SK-N-SH (cell line): ENCODE measurements at regions not wholly inside any gene's neighbourhood (a gene's known extent, or its start where the extent isn't known, plus 50 kb on each side); places are given as distances from the start of the nearest gene placed in this dataset.

ENCODE experiments used
- CTCF ChIA-PET: fragments of 300-600, 350-600 bp; formaldehyde crosslinking; extraction: SDS; loops from one replicate; lab custom pipeline; 2021; lab: Yijun Ruan, JAX
- POLR2A ChIA-PET: fragments of 350-600 bp; sonication (Branson Sonifier 250); formaldehyde crosslinking; extraction: SDS; loops from one replicate; lab custom pipeline; 2020; ENCODE audit warnings: antibody characterized with exemption, inconsistent platforms; lab: Yijun Ruan, JAX
- DNase-seq: peaks from one replicate; pipeline ENCODE4 v3.0.0; 2012
- H2AFZ ChIP-seq: fragments of 200-600 bp; sonication (generic); 2 replicates; pipeline ENCODE4 v1.8.1; 2016; ENCODE audit warnings: antibody characterized with exemption, mild to moderate bottlenecking, low read depth
- H3F3A ChIP-seq: fragments of 200-600 bp; sonication (generic); replicated peaks from 2 replicates; pipeline ENCODE3; 2016; ENCODE audit warnings: antibody characterized with exemption, mild to moderate bottlenecking; ENCODE audit not compliant: insufficient read depth
- H3K27ac ChIP-seq, 2 experiments: fragments of 200-500 bp in 1 of 2; fragments of 200-600 bp in 1 of 2; sonication (Bioruptor generic) in 1 of 2; sonication (generic), shearing (Covaris generic) in 1 of 2; 2 replicates each; pipeline versions ENCODE4 v1.5.1 to v1.6.1; 2014 to 2016; ENCODE audit warnings: low read depth in 2 of 2, inconsistent platforms in 1 of 2, low read length in 1 of 2, mild to moderate bottlenecking in 1 of 2, mixed read lengths in 1 of 2
- H3K27me3 ChIP-seq: fragments of 200-600 bp; sonication (generic), shearing (Covaris generic); 2 replicates; pipeline ENCODE4 v1.6.1; 2016; ENCODE audit warnings: mixed run types; ENCODE audit not compliant: insufficient read depth
- H3K36me3 ChIP-seq, 2 experiments: fragments of 200-500 bp in 1 of 2; fragments of 200-600 bp in 1 of 2; sonication (Bioruptor generic) in 1 of 2; sonication (generic) in 1 of 2; replicated peaks in 1 of 2; 2 replicates each; pipeline versions ENCODE3 to v1.5.1; 2014 to 2016; ENCODE audit warnings: low read length in 1 of 2, mild to moderate bottlenecking in 1 of 2; ENCODE audit not compliant: insufficient read depth in 2 of 2, control insufficient read depth in 1 of 2
- H3K4me1 ChIP-seq, 2 experiments: fragments of 200-500 bp in 1 of 2; fragments of 200-600 bp in 1 of 2; sonication (Bioruptor generic) in 1 of 2; sonication (generic), shearing (Covaris generic) in 1 of 2; 2 replicates each; pipeline versions ENCODE4 v1.5.1 to v1.6.1; 2014 to 2016; ENCODE audit warnings: low read depth in 1 of 2, low read length in 1 of 2, mixed run types in 1 of 2; ENCODE audit not compliant: insufficient read depth in 2 of 2, control insufficient read depth in 1 of 2
- H3K4me2 ChIP-seq: fragments of 200-600 bp; sonication (generic), shearing (Covaris generic); 2 replicates; pipeline ENCODE4 v1.6.1; 2017; ENCODE audit warnings: mixed run types
- H3K4me3 ChIP-seq, 2 experiments: fragments of 200-500 bp in 1 of 2; fragments of 200-600 bp in 1 of 2; sonication (Bioruptor generic) in 1 of 2; sonication (generic), shearing (Covaris generic) in 1 of 2; 2 replicates each; pipeline versions ENCODE4 v1.5.1 to v1.8.1; 2014 to 2016; ENCODE audit warnings: low read depth in 2 of 2, inconsistent platforms in 1 of 2, low read length in 1 of 2, mild to moderate bottlenecking in 1 of 2, mixed read lengths in 1 of 2, moderate library complexity in 1 of 2
- H3K79me2 ChIP-seq: fragments of 200-600 bp; sonication (generic); 2 replicates; pipeline ENCODE4 v1.8.1; 2017; ENCODE audit warnings: mild to moderate bottlenecking; ENCODE audit not compliant: insufficient read depth
- H3K9ac ChIP-seq: fragments of 200-600 bp; sonication (generic); 2 replicates; pipeline ENCODE4 v1.6.1; 2017; ENCODE audit warnings: mixed run types
- H3K9me2 ChIP-seq: fragments of 200-600 bp; sonication (generic); 2 replicates; pipeline ENCODE4 v1.6.1; 2017; ENCODE audit warnings: mixed run types
- H3K9me3 ChIP-seq: fragments of 200-600 bp; sonication (generic); 2 replicates; pipeline ENCODE4 v1.6.1; 2017; ENCODE audit warnings: mixed run types, mild to moderate bottlenecking, moderate library complexity
- H4K20me1 ChIP-seq: fragments of 200-600 bp; sonication (generic); 2 replicates; pipeline ENCODE4 v1.6.1; 2017; ENCODE audit warnings: mild to moderate bottlenecking, mixed run types; ENCODE audit not compliant: insufficient read depth
- CHD2 ChIP-seq: fragments of 150-350 bp; IDR thresholded peaks from 2 replicates; pipeline ENCODE4 v1.6.1; 2018; ENCODE audit warnings: low read length; ENCODE audit not compliant: partially characterized antibody
- CTCF ChIP-seq: fragments of 200-600 bp; sonication (generic); IDR thresholded peaks from 2 replicates; pipeline ENCODE4 v1.6.1; 2017; ENCODE audit warnings: antibody characterized with exemption, mild to moderate bottlenecking, moderate library complexity
- EP300 ChIP-seq, 2 experiments: IDR thresholded peaks; 2 replicates each; pipeline versions ENCODE4 v1.4.0 to v1.6.1; 2012; ENCODE audit warnings: borderline replicate concordance in 1 of 2, low read depth in 1 of 2, low read length in 1 of 2
- EZH2phosphoT487 ChIP-seq: fragments of 200-600 bp; sonication (generic); IDR thresholded peaks from 2 replicates; pipeline ENCODE4 v1.6.1; 2017; ENCODE audit warnings: low read depth, mixed run types, mild to moderate bottlenecking, antibody characterized with exemption, moderate library complexity, borderline replicate concordance
- FOXJ3 ChIP-seq: sonication (generic); formaldehyde crosslinking; IDR thresholded peaks from 2 replicates; pipeline ENCODE4 v1.5.1; 2020; ENCODE audit warnings: mild to moderate bottlenecking, missing genetic modification reagents
- FOXM1 ChIP-seq: IDR thresholded peaks from 2 replicates; pipeline ENCODE4 v1.4.0; 2012; ENCODE audit warnings: low read depth, mild to moderate bottlenecking
- GABPA ChIP-seq: IDR thresholded peaks from 2 replicates; pipeline ENCODE4 v1.4.0; 2012; ENCODE audit warnings: low read depth, mild to moderate bottlenecking
- GATA2 ChIP-seq: sonication (generic); formaldehyde crosslinking; IDR thresholded peaks from 2 replicates; pipeline ENCODE4 v1.5.0; 2020; ENCODE audit warnings: mild to moderate bottlenecking, missing genetic modification reagents
- IRF3 ChIP-seq: fragments of 150-350 bp; IDR thresholded peaks from 2 replicates; pipeline ENCODE4 v1.6.1; 2016; ENCODE audit warnings: mild to moderate bottlenecking, low read depth, low read length
- MAX ChIP-seq: IDR thresholded peaks from 2 replicates; pipeline ENCODE4 v1.4.0; 2012; ENCODE audit warnings: low read depth
- MEF2A ChIP-seq: IDR thresholded peaks from 2 replicates; pipeline ENCODE4 v1.4.0; 2012; ENCODE audit warnings: low read depth, borderline replicate concordance
- NRF1 ChIP-seq: IDR thresholded peaks from 2 replicates; pipeline ENCODE4 v1.6.1; 2012; ENCODE audit warnings: low read depth, mild to moderate bottlenecking, low read length
- PBX3 ChIP-seq: IDR thresholded peaks from 2 replicates; pipeline ENCODE4; 2012
- RAD21 ChIP-seq: IDR thresholded peaks from 2 replicates; pipeline ENCODE4 v1.6.1; 2012; ENCODE audit warnings: mild to moderate bottlenecking, low read length
- RFX5 ChIP-seq: IDR thresholded peaks from 2 replicates; pipeline ENCODE4 v1.6.1; 2012; ENCODE audit warnings: mild to moderate bottlenecking, improper control_type of control experiment, low read length
- SIN3A ChIP-seq: IDR thresholded peaks from 2 replicates; pipeline ENCODE4 v1.6.1; 2012; ENCODE audit warnings: low read depth, mild to moderate bottlenecking, low read length, moderate library complexity, borderline replicate concordance
- SMC3 ChIP-seq: IDR thresholded peaks from 2 replicates; pipeline ENCODE4 v1.6.1; 2012; ENCODE audit warnings: low read depth, low read length, improper control_type of control experiment
- TAF1 ChIP-seq: IDR thresholded peaks from 2 replicates; pipeline ENCODE4 v1.6.1; 2012; ENCODE audit warnings: low read depth, mild to moderate bottlenecking, low read length, moderate library complexity, borderline replicate concordance
- TCF12 ChIP-seq: IDR thresholded peaks from 2 replicates; pipeline ENCODE4 v1.4.0; 2012
- YY1 ChIP-seq: IDR thresholded peaks from 2 replicates; pipeline ENCODE4 v1.4.0; 2012; ENCODE audit warnings: low read depth, mild to moderate bottlenecking
- WGBS: methylation state at CpG from one replicate; pipeline ENCODE4 v1.1.6; 2017; ENCODE audit warnings: low lambda C conversion rate; 5-methylcytosine and 5-hydroxymethylcytosine counted together

GRCh38 chr10:47182934-47183703, 116.9 kb upstream of the GDF10 start:
- POLR2A ChIA-PET = no interaction called here
- no peaks in the 10 kb centered on the region for H3K9me3 ChIP-seq
- TF ChIP-seq NRF1 = no peak
- TF ChIP-seq MAX = no peak
- TF ChIP-seq GATA2 (CRISPR knock-in tag) = no peak
- TF ChIP-seq FOXM1 = no peak
- no peak for TF ChIP-seq YY1
- TF ChIP-seq MEF2A = no peak
- TF ChIP-seq CHD2 = no peak
- TF ChIP-seq RFX5 = no peak
- no peak for TF ChIP-seq RAD21
- TF ChIP-seq PBX3 = no peak
- TF ChIP-seq CTCF = no peak
- no peak for TF ChIP-seq EZH2phosphoT487
- TF ChIP-seq, all 33 proteins: peak for 0
- H3K9me2 ChIP-seq = no peaks in the 10 kb centered on the region
- no peak overlapping the region for H3K9ac ChIP-seq
- H3K79me2 ChIP-seq = no peaks in the 10 kb centered on the region
- WGBS = 73% methylated on average over 10 of the region's 11 CpGs
- DNase-seq = no peak
- H3K27ac ChIP-seq = no peak overlapping the region; a peak in 1 of 4 replicates
- no peaks in the 10 kb centered on the region for H4K20me1 ChIP-seq
- H3K4me2 ChIP-seq = no peak overlapping the region
- no peak overlapping the region for H2AFZ ChIP-seq
- no peaks in the 10 kb centered on the region for H3K36me3 ChIP-seq
- no peak overlapping the region for H3K4me3 ChIP-seq
- CTCF ChIA-PET = no interaction called here
- H3K4me1 ChIP-seq = peaks cover 0 to 13% of the 10 kb centered on the region in 2 experiments; a peak in 1 of 4 replicates
- no peaks in the 10 kb centered on the region for H3F3A ChIP-seq
- no peaks in the 10 kb centered on the region for H3K27me3 ChIP-seq

GRCh38 chr10:47183704-47184041, 116.3 kb upstream of the GDF10 start:
- ChIA-PET CTCF (no interaction called here), POLR2A (no interaction called here)
- 39% methylated on average over 4 of the region's 4 CpGs for WGBS
- Histone ChIP-seq H3K27me3 (no peaks in the 10 kb centered on the region), H3K4me1 (peaks cover 0 to 13% of the 10 kb centered on the region in 2 experiments; a peak in 1 of 4 replicates), H4K20me1 (no peaks in the 10 kb centered on the region), H3K9me2 (no peaks in the 10 kb centered on the region), H3K36me3 (no peaks in the 10 kb centered on the region), H3K9me3 (no peaks in the 10 kb centered on the region), H3F3A (no peaks in the 10 kb centered on the region), H3K4me3 (no peak overlapping the region), H2AFZ (no peak overlapping the region), H3K4me2 (no peak overlapping the region), H3K79me2 (no peaks in the 10 kb centered on the region), H3K9ac (no peak overlapping the region), H3K27ac (no peak overlapping the region)
- DNase-seq = no peak
- no peak for TF ChIP-seq EP300 (IDR thresholded peaks at IDR 0.05; ENCODE audit: borderline replicate concordance in 1 of 2, low read depth in 1 of 2, low read length in 1 of 2)
- TF ChIP-seq PBX3 = no peak
- TF ChIP-seq TCF12 = no peak
- TF ChIP-seq GABPA = no peak
- no peak for TF ChIP-seq CTCF
- TF ChIP-seq IRF3 = no peak
- no peak for TF ChIP-seq SMC3
- no peak for TF ChIP-seq RAD21
- no peak for TF ChIP-seq YY1
- no peak for TF ChIP-seq TAF1
- no peak for TF ChIP-seq GATA2 (CRISPR knock-in tag)
- TF ChIP-seq RFX5 = no peak
- TF ChIP-seq SIN3A = no peak
- no peak for TF ChIP-seq FOXJ3 (CRISPR knock-in tag)
- no peak for TF ChIP-seq CHD2
